OCI-LY7 (cell line): ENCODE measurements at regions not wholly inside any gene's neighbourhood (a gene's known extent, or its start where the extent isn't known, plus 50 kb on each side); places are given as distances from the start of the nearest gene placed in this dataset.

Experiments
- EZH2phosphoT487 ChIP-seq: fragments of 200-600 bp; sonication (generic); IDR thresholded peaks from 2 replicates; pipeline ENCODE4 v1.6.1; 2018; ENCODE audit warnings: low read depth, borderline replicate concordance, mild to moderate bottlenecking, mixed run types, antibody characterized with exemption, low read length, moderate library complexity, mixed read lengths
- TF ChIP-seq, protein P1 (sequence below): fragments of 200-600 bp; sonication (generic); conservative IDR thresholded peaks from 2 replicates; pipeline ENCODE4 v1.5.1; 2014; ENCODE audit warnings: mild to moderate bottlenecking, antibody characterized with exemption, low read length, moderate library complexity, mixed read lengths

DNA sequence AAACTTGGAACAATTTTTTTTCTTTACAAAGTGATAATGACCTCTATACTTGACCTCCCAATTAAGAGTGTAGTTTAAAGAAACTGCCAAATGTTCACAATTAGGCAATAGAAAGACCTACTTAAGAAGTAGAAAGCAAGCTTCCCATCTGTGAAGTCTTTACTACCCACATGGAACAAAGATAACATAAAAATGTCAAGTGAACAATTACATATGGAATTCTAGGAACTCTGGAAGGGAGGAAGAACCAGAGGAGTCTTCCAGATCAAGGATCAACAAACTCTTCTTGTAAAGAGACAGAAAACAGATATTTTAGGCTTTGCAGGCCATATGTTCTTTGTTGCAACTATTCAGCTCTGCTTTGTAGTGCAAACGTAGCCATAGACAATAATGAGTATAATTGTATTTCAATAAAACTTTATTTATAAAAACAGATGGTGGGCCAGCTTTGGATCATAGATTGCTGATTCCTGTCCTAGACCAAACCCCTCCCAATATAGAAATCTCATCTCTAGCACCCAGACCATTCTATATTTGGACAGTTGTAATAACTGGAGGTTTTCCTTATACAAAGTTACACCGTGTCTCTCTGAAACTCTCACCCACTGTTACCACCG, 68.4 kb upstream of the MAGI3 start:
- TF ChIP-seq, protein P1, sequence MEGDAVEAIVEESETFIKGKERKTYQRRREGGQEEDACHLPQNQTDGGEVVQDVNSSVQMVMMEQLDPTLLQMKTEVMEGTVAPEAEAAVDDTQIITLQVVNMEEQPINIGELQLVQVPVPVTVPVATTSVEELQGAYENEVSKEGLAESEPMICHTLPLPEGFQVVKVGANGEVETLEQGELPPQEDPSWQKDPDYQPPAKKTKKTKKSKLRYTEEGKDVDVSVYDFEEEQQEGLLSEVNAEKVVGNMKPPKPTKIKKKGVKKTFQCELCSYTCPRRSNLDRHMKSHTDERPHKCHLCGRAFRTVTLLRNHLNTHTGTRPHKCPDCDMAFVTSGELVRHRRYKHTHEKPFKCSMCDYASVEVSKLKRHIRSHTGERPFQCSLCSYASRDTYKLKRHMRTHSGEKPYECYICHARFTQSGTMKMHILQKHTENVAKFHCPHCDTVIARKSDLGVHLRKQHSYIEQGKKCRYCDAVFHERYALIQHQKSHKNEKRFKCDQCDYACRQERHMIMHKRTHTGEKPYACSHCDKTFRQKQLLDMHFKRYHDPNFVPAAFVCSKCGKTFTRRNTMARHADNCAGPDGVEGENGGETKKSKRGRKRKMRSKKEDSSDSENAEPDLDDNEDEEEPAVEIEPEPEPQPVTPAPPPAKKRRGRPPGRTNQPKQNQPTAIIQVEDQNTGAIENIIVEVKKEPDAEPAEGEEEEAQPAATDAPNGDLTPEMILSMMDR, result no peak
- no peak for TF ChIP-seq EZH2phosphoT487
